HG03108 (cell line): ENCODE measurements at regions not wholly inside any gene's neighbourhood (a gene's known extent, or its start where the extent isn't known, plus 50 kb on each side); places are given as distances from the start of the nearest gene placed in this dataset.

ENCODE experiments used
- ATAC-seq: cut with Tn5 transposase; IDR thresholded peaks from one replicate; pipeline ENCODE4 v1.9.1; 2021; ENCODE audit warnings: moderate library complexity; ENCODE audit not compliant: unreplicated experiment

- no peak for ATAC-seq
These were observed 824.6 kb downstream of the TUSC7 start for GRCh38 chr3:117534138-117534537.

DNA sequence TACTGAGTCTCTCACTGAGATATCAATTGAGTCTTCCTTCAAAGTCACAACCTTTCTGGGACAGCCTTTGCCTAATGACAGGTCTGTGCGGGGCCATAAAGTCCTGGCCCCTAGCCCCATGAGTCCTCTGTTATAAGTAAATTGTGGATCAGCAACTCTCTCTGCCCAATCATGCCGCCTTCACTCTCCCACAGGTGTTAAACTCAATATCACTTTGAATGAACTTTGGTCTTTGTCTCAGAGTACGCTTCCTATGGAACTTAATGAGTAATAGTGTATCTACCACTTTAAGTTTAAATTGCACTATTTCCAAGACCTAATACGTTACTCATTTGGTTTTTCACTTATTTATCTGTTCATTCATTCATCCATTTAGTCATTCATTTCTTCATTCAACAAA, 826.4 kb downstream of the TUSC7 start:
- no peak for ATAC-seq

DNA sequence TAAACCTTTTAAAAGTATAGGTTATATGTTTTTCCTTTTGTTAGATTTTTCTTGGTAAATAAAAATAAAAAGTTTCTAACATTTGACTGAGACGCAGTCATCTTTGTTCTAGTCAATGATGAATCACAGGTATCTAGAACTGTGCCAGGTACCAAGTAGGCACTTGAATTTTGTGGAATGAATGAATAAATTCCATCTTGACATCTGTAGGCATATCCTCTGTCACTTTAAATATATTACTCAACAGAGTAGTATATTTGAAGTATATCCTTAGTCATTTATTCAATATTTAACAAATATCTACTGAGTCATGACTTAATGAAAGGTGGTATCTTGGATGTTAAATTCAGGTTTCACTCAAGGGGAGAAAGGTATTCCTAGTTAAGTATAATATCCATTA, 828.4 kb downstream of the TUSC7 start:
- no peak for ATAC-seq

DNA sequence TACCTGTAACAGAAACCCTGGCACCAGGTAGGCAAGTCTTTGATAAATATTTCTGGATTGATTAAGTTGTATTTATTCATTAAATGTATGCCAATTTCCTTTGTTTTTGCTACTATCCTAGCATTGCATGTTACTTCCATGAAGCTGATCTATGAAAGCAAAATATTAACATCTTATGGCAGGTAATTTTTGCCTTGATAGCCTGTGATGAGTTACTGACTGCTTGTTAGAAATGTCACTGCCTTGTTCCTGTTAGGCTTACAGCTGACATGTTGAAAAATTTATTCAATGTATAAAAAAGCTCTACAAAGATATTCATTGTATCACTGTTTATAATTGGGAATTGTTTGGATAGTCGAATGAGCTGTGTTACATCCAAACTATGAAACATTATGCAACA, 830.1 kb downstream of the TUSC7 start:
- ATAC-seq: no peak

GRCh38 chr3:117540597-117540996, 831.0 kb downstream of the TUSC7 start:
- ATAC-seq: no peak

GRCh38 chr3:117541721-117542120, 832.1 kb downstream of the TUSC7 start:
- ATAC-seq: no peak

DNA sequence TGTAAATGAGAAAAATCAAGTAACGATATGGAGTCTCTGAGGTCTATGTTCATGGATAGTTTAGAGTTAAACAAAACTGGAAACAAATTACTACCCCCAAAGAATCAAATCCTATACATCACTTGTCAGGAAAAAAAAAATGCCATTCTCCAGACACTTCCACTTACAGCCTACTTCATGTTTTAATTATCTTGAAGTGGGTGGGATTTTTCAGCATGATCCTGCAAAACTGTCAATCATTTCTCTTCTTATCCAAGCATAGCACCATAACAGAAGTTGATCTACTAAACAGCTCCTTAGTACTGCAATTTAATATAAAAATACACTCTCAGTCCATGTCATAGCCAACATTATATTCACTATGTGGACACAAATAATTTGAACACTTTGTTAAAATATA, 833.9 kb downstream of the TUSC7 start:
- ATAC-seq: no peak

DNA sequence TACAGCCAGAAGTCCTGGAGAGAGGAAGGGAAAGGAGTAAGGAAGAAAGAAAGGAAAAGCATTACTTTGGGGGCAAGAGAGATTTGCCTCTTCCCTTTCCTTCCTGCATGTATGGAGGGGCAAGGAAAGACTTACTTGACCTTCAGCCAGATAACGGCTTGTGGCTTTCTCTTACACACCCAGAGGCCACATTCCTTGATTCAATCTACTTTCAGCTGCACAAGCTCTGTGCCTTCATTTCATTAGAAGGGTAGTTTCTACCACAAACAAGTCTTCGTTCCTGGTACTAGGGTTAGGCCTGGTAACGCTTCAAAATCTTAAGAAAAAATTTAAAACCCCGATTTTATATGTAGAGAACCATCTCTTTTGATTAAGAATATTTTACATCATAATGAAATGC, 835.9 kb downstream of the TUSC7 start:
- ATAC-seq: no peak

GRCh38 chr3:117547956-117548550, 838.5 kb downstream of the TUSC7 start:
- ATAC-seq: no peak

DNA sequence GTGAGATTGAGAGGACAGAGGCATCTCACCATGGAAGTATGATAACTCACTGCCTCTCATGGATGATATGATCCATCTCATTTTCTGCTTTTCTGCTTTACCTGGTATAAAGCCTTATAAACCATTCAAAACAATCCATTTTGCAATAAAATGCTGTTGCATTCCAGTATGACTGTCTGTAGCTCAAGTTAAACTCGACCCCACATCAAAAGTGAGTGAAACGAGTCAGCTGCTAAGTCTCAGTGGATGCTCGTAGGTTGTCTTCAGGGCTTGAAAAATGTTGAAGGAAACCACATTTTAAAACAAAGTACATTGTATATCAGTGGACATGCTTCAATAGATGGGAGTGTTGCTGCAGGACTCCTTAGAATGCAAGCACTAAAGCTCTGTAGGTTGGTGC, 839.0 kb downstream of the TUSC7 start:
- no peak for ATAC-seq

- ATAC-seq: no peak
These were observed 840.1 kb downstream of the TUSC7 start for GRCh38 chr3:117549716-117550115.

GRCh38 chr3:117550766-117551165, 841.2 kb downstream of the TUSC7 start:
- no peak for ATAC-seq

GRCh38 chr3:117553461-117553860, 843.9 kb downstream of the TUSC7 start:
- ATAC-seq: peak; percentile 94

DNA sequence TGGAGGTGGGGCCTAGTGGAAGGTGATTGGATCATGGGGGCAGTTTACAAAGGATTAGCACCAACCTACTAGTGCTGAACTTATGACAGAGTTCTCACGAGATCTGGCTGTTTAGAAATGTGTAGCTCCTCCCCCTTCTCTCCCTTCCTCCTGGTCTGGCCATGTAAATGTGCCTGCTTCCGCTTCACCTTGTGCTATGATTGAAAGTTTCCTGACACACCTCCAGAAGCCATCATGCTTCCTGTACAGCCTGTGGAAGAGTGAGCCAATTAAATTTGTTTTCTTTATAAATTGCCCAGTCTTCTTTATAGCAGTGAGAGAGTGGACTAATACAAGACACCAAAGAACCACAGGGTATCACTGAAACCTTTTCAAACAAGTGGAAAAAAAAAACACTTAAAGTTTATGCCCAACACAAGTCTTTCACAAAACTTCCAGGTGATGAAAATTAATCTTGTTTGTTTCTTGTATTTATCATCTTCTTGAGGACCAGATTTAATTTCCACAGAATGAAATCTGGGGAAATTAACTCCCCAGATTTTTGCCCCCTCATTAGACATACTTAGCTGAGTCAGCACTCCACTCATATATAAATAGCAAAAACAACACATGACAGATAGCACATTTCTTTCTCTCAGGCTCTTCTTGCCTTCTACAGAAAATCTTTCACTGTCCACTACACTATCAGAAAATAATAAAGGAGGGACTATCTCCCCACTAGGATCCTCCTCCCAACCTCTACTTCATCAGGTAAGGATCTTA, 847.2 kb downstream of the TUSC7 start:
- no peak for ATAC-seq

- no peak for ATAC-seq
These were observed 848.0 kb downstream of the TUSC7 start for GRCh38 chr3:117557464-117558090.

DNA sequence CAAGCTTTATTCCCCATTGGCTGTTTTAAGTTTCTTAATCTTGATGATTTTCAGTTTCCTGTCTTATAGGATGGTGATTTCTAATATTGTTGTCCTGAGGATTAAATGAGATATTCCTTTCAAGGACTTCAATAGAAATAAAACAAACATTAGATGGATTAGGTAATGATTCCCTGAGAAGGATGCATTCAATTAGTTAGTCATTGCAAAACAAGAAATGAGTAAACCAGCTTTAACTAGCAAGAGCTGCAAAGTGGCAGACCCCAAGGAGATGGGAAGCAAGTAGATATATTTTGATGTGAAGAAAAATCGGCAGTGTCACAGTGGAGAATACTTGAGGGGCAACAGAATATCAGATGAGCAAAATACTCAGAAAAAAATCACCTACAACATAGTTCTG, 849.1 kb downstream of the TUSC7 start:
- ATAC-seq: no peak

DNA sequence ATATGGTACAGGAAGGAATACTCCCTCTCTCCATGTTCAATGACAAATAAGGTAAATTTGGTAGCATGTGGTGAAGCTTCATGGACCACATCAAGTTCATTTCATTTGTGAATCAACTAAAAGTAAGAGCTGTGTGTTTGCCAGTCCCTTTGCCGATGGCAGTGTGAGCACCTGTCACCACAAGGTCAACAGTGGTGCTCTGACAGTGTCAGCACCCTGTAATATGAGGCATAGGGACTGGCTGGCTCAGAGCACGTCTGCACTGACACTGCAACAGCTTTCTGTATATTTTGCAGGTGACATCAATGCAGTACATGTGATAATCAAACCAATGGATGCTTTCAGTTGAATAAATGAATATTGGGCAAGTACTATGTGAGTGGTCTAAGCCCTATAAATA, 852.4 kb downstream of the TUSC7 start:
- ATAC-seq: no peak

DNA sequence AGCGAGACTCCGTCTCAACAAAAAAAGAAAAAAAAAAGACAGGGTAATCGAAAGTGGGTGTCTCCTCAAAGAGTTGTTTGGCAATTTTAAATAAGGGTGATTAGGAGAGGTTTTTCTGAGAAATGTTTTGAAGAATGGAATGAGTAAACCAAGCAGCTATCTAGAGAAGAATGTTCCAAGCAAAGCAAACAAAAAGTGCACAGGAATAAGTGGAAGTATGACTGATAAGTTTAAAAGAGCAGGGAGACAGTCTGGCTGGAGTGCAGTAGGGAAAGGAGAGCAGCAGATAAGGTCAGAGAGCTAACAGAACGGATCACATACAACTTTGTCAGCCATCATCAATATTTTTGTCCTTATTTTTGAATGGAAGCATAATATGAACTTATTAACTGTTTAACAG, 853.5 kb downstream of the TUSC7 start:
- ATAC-seq: no peak

DNA sequence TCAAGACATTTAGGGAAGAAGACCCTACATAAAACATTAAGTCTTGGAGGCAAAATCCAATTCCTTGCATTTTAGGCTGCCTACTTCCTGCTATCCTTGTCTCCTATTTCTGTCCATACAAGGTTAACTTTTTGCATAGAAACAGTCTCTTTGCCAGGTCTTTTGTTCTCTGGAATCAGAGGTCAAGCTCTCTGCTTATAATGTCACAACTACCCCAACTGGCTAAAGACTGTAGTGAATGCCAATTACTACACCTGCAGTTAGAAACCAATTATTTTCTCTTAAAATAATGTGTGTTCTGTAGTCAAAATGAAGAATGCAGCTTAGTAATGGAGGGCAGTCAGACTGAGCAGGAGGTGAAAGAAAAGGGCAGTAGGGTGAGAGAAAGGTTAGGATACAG, 856.2 kb downstream of the TUSC7 start:
- no peak for ATAC-seq

DNA sequence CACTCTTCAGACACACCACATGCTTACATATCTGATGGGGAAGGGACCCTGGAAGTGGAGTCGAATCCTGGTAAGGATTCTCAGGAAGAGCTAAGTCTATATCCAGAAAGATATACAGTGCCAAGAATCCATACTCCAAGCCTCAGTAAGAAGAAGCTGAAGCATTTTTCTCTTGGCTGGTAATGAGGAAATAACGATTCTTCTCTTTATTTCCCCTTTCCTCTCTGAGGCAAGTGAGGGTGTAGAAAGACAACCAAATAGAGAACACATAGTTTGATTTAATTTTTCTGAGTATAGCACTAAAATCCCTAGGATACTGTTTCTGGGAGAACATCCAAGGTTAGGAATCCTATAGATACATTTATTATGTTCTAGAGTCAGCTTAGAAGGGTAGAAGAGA, 857.3 kb downstream of the TUSC7 start:
- no peak for ATAC-seq

DNA sequence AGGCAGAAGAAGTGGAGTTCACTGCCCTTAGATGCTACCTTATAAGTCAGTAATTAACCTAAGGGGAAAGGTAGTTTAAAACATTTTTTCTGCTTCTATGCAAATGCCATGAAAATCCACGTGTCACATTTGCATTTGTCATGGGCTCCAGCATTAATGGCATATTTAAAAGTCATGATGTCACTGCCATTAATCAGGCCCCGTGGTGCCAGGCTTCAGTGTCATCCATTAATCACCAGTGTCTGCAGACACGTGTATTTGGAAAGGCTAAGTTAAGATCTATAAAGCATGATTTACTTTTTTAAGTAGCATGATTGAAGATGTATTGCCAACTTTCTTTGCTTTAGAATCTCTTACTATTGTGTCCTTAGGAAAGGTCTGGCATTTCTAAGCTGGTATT, 857.8 kb downstream of the TUSC7 start:
- no peak for ATAC-seq

GRCh38 chr3:117567906-117568305, 858.3 kb downstream of the TUSC7 start:
- no peak for ATAC-seq
